Stimulated activated CD4-positive, alpha-beta T cell treated with anti-CD3 and anti-CD28 coated beads, Interleukin-4, amount 100 ng/mL, for 4 hours (primary cell): ENCODE measurements at regions not wholly inside any gene's neighbourhood (a gene's known extent, or its start where the extent isn't known, plus 50 kb on each side); places are given as distances from the start of the nearest gene placed in this dataset.

Experiments used
- DNase-seq, 2 experiments: peaks; one replicate each; pipeline ENCODE4 v3.0.0-alpha.2; 2020

DNA sequence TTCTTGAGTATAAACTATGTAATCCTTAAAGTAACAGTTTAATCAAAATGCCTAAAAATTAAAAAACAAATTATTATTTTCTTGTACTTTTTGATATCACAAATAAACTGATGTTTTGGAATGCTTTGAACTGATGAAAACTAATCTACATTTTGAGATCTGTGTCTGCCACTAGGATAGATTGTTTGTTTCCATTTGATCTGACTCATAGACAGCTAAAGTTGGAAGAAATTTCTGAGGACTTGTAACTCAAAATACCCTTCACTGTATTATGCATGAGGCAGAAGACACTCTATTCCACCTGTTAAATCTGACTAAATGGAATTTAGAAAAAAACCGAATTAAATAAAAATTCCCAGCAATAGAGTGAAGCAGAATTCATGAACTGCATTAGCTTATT lies 1400.0 kb upstream of the FLRT2 start:
- no peak for DNase-seq

DNA sequence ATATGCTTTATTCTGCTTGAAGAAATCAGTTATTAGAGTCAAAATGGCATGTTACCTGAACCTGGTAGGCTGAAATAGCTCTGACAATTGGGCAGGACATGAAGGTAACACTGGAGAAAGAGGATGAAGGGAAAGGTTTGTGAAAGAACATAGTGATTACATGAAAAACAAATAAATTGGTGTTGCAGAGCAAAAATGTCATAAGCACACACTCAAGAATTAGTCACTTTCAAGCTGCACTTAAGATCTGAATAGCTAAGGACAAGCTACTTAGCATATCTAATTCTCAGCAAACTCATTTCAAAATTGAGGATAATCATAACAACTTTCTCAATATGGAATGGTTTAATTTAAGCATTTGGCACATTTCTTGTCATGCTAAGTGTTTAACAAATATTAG lies 1398.0 kb upstream of the FLRT2 start:
- no peak for DNase-seq

DNA sequence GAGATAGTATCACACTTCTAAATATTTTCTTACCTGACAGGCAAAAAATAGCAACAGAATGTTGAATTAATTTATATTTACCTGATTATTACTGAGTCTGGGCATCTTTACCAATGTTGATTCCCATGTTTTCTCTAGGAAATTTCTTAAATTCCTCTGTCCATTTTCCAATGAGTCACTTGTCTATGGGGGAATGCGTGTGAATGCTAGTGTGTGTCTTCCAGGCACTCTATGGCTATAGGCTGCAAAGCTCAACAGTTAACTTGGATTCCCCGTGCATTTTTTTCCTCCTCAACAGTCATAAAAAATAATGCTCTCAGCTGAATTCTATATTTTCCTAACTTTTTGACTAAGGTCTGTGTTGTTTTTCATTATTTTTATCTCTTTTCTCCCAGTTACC lies 1385.8 kb upstream of the FLRT2 start:
- DNase-seq: no peak

DNA sequence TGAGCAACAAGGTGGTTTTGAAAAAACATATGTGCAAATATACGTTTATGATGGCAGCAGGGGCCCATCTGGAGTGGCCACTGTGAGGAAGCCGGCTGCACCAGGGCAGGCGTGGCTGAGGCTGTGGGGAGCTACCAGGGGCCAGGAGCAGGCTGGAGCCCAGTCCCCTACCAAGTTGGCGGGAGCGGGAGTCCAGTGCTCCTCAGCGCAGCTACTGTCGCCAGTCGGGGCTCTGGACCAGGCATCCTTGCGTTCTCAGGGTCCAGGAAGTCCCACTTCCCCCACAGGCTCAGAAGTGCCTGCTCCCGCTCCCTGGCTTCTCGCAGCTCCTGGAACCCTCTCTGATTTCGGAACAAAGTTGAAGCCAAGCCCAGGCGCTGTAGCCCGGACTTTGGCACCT lies 1377.5 kb upstream of the FLRT2 start:
- DNase-seq: no peak

DNA sequence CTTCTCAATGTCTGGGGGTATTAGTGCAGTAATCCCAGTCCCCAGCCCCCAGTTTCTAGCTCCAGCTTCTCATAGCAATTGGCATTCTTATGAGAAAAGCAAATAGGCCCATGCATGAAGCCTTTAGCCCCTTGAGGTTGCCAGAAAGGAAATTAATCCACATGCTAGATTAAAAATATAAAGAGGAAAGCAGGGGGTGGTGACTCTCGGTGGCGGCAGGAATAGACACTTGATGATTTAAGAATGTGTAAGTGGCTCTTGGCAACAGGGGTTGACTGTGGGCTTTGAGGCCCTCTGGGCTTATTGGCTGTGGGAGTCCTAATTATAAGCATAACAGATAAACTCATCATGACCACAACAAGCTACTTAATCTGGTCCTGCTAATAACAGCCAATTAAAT lies 1367.3 kb upstream of the FLRT2 start:
- DNase-seq: no peak

DNA sequence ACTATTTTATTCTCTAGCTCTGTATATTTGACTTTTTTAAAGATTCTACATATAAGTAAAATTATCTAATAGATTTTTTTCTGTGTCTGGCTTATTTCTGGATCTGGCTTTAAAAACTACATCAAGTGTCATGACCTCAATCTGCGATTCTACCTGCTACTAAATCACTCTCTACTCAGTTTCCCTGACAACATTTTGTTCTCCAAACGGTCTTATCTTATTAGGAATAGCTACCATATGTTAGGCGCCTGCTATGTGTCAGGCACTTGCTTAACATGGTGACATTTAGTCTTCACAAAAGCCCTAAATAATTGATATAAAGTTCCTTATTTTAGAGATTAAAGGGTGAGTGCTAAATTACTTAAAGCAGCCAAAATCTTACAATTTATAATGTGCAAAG lies 1362.9 kb upstream of the FLRT2 start:
- no peak for DNase-seq

DNA sequence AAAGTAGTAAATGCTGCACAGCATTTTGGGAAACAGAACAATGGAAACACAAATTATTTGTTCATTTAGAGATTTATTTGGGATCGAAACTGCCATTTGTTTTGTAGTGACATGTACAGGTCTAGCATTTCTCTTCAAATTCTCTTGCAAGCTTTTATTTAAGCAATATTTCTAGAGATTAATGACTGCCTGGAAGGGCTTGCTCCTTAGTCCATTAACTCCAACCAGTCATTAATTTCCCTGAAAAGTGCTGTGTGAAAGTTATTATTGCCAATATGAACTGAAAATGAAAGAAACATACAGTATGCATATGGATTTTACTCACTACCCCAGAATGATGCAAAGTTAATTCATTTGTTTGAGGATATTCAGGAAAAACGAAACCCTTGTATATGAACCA lies 1349.6 kb upstream of the FLRT2 start:
- DNase-seq: no peak

DNA sequence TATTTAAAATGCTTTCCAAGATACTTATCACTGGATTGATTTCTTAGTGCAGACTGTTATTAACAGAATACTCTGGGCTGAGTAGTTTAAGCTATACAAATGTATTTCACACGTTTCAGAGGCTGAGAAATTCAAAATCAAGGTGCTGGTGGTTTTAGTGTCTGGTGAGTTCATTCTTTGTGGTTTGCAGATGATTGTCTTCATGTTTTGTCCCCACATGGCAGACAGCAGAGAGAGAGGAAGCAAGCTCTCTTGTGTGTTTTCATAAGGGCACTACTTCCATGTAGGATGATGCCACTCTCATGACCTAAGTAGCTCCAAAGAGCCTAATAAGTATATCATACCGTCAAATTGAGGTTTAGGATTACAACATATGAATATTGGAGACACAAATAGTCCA lies 1348.9 kb upstream of the FLRT2 start:
- no peak for DNase-seq

DNA sequence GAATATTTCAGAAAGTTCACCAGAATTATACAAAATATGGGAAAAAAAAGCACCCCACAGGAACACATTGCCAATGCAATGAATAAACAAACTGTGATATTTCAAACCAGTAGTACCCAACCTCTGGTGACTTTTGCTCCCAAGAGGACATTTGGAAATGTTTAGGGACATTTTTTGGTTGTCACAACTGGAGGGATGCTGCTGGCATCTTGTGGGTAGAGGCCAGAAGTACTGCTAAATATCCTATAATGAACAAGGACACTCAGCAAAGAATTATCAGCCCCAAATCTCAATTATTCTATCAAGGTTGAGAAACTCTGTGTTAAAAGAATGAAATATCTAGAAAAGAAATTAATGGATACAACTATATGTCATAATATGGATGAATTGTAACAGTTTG lies 1334.4 kb upstream of the FLRT2 start:
- DNase-seq: no peak

DNA sequence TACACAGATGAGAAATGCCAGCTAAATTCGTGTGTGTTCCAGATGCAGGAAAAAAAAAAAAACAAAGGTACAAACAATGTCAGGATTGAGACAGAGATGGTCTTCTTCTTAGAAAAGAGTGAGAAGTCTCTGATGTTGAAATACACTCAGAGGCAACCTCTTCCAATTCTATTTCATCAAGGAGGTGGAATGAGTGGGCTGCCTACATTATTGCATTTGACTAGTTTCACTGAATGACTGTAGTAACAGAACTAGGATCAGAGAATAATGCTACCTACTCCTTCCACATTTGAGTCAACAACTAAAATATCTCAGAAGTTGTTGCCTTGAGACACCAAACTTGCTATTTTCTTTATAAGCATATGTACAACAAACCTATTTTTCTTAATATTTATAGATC lies 1332.2 kb upstream of the FLRT2 start:
- no peak for DNase-seq

DNA sequence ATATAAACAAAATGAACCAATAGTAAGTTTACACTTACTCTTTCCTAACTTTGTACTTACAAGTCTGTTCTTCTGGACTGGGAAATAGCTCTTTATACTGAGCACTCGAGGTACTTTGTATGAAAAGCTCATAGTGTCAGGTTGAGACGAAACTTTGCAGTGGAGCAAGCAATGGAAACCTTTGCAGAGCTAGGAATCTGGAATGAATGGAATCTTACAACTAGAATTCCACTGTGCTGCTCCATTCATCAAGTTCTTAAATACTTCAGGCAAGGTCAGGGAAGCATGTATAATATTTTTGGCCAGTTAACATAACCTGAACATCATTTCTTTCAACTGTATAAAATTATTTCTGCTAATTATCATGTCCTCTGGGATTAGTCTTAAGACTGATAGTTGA lies 1327.5 kb upstream of the FLRT2 start:
- no peak for DNase-seq

DNA sequence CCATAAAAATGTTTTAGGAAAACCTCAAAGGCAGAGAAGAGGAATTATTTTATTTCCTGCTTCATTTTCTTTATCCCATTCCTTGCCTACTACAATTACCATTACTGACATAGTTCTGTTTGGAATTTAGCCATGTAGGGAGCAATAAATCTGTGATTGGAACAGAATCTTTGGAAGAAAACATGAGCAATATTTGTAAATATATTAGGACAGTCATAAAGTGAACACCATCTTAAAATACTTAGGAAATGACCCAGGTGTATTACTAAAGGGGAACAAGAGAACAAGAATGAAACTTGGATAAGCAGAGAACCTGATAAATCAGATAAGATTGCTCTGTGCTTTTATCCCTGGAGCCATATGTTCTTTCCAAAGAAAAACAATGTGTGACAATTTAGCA lies 1326.0 kb upstream of the FLRT2 start:
- DNase-seq: no peak

DNA sequence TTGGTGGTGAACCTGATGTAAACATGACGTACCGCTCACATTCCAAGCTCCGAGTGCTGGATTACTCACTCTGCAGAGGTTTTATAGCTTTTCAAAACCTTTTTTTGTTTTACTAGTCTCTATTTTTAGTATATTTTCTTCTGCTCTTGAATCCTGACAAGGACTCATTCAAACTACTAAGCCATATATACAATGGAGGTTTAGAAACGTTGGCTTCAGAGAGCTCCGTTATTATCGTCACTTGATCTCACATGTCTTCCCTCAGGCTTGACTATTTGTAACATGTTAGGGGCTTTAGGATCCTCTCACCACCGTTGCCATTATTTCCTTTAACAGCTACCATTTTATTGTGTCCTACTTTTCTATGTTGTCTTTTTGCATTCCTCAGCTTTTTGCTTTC lies 1321.5 kb upstream of the FLRT2 start:
- DNase-seq: no peak

DNA sequence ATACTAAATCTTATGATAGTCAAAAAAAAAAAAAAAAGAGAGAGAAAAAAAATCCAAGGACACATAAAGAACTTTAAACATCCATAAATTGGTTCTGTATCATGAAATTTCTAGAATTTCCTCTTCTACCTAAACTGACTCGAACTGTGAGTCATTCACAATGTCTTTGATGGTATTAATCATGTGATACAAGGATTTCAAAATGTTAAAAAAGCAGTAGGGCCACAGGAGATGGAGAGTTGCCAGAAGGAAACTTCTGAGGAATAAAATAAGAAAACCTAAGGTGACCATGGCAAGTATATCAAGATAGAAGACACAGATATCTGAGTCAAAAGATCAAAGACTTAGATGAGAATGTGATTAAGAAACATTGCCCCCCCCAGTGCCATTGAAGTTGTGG lies 1320.9 kb upstream of the FLRT2 start:
- no peak for DNase-seq

DNA sequence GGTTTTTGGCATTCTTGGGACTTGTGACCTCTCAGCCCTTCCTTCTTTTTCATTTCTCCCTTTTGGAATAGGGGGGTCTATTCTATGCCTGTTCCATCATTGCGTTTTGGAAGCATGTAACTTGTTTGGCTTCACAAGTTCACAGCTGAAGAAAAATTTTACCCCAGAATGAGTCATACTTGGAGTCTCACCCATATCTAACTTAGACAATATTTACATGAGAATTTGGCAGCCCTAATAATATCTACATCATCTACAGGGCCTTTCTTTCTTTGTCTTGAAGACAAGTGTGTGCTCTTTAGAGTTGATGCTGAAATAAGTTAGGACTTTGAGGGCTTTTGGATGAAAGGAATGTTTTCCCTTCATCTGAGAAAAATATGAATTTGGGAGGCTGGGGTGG lies 1312.9 kb upstream of the FLRT2 start:
- no peak for DNase-seq

DNA sequence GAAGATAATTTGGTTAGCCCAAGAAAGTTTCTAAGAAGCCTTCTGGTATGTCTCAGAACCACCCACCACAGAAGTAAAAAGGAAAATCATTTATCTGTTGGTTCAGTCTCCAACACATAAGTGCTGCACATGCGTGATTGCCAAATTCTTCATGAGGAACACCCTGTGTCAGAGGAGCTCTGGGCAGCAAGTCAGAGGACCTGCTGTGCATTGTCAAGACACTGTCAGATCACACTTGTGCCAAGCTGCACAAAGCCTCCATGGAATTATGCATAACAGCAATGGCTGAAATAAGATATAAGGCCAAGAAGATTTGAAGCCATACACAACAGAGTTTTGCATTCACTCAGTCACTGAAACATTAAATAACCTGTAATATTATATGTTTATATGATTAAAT lies 1304.7 kb upstream of the FLRT2 start:
- no peak for DNase-seq

DNA sequence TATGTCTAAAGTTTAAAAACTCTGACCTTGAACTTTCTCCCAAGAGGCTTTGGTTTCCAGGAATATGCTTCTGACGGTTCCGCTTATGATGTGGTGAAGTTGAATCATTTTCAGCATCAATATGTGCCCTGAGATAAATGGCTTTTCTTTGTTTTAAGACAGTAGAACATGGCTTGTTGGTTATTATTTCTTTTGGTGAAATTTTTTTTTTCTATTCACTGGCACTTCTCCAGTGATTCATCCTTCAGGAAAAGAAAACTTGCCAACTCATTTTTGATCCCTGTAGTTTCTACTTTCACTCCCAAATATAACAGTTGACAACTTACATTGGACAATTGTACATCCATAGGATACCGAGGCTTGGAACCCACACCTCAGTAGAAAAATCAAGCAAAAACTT lies 1301.2 kb upstream of the FLRT2 start:
- DNase-seq: no peak

DNA sequence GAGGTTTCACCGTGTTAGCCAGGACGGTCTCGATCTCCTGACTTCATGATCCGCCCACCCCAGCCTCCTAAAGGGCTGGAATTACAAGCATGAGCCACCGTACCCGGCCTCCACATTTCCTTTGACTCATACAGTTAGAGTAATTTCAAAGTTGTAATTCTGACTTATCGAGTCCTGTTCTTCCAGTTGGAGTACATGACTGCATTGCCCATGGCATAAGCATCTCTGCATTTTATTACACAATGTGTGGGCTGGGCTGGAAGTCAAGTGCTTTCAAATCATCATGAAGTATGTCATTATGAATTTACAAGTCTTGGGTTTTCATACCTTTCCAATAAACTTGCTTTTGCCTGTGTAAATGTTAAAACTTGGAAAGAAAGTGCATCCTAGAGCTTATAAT lies 1295.7 kb upstream of the FLRT2 start:
- DNase-seq: no peak

DNA sequence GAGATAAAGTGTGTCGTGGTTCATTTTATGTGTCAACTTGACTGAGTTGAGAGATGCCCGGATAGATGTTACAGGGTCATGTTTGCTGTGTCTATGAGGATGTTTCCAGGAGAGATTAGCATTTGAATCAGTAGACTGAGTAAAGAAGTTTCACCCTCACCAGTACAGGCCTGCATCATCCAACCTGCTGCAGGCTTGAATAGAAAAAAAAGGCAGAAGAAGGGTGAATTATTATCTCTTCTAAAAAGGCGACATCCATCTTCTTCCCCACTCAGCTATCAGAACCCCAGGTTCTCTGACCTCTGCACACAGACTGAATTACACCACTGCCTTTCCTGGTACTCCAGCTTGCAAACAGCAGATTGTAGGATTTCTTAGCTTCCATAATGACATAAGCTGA lies 1293.7 kb upstream of the FLRT2 start:
- no peak for DNase-seq

DNA sequence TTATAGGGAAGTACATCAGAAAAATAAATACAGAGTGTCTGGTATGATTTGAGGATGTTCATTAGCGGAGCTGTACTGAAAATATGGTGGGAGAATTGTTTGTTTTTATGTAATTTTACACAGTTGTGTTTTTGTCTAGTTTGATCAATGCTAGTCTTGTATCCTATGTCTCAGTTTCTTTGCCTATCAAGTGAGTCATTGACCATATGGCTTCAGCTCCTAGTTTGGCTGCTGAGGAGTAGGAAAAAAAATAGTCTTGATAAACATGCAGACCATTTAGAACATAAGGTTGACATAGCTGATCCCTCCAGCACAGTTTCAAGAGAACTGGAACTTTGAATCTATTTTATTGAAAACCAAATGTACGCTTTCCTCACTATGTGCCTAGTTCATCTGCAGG lies 1292.1 kb upstream of the FLRT2 start:
- no peak for DNase-seq

DNA sequence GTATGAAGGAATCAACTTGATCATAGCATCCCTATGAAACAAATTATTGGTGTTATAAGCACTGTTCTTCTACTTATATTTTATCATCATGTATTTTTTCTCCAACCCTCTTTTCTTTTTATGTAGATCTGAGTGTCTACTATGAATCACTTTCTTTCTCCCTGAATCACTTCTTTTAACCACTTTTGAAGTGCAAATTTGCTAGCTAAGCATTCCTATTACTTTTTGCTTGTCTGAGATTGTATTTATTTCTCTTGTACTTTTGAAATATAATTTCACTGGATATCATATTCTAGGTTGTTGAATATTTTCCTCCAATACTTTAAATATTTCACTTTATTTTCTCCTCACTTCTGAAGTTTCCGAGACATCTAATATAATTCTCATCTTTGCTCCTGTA lies 1282.3 kb upstream of the FLRT2 start:
- DNase-seq: no peak

DNA sequence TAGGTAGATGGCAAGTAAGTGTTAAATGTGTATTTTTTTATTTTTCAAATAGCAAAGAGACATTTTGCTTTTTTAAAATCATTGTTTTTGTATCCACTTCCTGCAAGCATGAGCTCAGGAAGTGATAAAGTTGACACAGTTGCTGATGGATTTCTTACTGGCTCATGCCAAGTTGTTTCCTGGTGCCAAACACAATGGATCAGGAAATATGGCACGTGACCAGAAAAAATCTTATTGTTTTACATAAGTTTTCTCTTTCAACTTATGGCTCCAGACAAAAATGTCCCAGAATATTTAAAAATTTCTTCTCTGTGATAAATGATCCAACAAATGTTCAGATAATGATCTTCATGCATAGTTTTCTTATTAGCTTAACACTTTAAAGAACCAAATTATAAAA lies 1279.1 kb upstream of the FLRT2 start:
- no peak for DNase-seq

DNA sequence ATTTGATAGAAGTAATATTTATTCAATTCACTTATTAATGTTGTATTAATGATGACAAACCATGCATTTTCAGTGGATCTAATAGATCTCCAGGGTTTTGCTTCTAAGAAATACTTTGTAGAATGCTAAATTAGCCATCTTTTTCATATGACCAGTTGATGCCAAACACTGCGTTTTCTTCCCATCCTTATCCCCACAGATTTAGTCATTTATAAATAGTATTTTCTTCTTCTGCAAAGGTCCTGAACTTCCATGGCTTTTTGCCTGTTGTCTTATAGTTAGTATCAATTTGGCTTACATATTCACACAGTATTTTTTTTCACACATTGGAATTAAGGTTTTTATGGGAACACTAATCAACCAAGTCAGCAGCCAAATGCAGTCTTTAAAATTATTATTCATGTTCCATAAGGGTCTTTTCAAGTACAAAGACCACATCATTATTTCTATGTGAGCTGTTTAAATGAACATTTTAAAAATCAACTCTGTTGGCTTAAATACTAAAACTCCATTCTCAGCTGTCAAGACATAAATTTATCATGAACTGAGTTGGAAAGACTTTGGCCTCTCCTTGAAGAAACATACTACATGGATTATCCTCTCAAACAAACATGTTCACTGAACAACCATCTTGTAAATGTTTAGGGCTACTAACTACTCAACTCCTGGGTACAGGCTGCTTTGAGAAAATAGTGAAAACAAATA lies 1278.4 kb upstream of the FLRT2 start:
- no peak for DNase-seq

DNA sequence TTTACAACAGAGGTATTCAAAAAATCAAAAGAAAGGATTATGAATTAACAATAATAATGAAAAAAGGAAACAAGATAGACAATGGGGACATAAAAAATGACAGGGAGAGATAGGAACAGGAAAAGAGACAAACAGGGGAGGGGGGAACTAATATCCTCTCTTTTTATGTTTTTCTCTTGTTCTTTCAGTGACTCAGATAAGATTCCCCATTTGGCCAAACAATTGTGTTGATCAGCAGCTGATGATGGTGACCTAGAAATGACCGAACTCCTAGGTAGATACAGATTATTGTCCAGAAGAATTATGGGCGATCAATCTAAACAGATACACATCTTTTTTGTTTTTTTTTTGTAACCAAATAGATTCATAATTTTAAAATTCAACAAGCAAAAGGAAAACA lies 1277.2 kb upstream of the FLRT2 start:
- DNase-seq: no peak

DNA sequence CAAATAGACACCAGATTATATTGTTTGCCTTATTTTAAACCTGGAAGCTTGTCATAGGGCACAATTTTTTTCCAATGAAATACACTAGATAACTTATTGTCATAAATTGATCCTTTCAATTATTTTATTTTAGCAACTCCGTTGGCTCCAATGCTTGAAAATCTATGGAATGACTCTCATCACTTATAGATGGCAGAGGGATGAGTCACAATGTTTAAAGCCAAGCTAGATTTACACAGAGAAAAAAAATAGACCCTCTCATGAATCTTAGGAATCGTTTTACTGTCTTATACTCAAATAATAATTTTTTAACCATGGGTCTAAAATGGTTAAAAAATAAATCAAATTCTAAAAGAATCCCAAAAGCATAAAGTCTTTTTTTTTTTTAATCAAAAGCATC lies 1276.6 kb upstream of the FLRT2 start:
- no peak for DNase-seq

DNA sequence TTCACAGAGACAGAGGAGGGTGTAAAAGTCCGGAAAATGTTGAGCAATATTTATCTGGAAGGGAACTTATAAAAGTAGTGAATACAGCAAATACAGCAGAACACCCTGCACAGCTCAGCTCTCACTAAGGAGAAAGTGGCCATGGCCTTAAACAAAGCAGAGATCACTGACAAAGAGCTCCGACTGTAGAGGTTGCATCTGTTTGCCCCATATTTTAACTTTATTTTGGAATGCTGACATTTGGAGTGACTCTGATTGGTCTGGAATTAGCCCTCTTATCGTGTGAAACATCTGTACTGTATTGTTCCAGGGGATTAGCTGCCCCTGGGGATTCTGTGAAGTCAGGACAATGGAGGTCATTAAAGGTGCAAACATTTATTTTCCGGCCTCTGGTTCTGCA lies 1275.7 kb upstream of the FLRT2 start:
- no peak for DNase-seq
